Osteoblast (primary cell): ENCODE measurements at regions not wholly inside any gene's neighbourhood (a gene's known extent, or its start where the extent isn't known, plus 50 kb on each side); places are given as distances from the start of the nearest gene placed in this dataset.
A peak's percentile ranks its signal among the peaks of the same experiment; 100 is the strongest.

Source experiments
- DNase-seq: peaks from one replicate; pipeline ENCODE4 v3.0.0; 2011; ENCODE audit warnings: low spot score, mixed read lengths; ENCODE audit not compliant: insufficient read length; ENCODE audit errors: missing footprints
- H2AFZ ChIP-seq: 2 replicates; pipeline ENCODE4 v1.6.0; 2011; ENCODE audit warnings: mild to moderate bottlenecking, low read length
- H3K27ac ChIP-seq: 2 replicates; pipeline ENCODE4 v1.5.1; 2011; ENCODE audit warnings: mild to moderate bottlenecking, low read depth, low read length, moderate library complexity
- H3K27me3 ChIP-seq: 2 replicates; pipeline ENCODE4 v1.6.0; 2012; ENCODE audit warnings: mild to moderate bottlenecking, control low read depth, inconsistent platforms, low read length, moderate library complexity; ENCODE audit not compliant: insufficient read depth
- H3K36me3 ChIP-seq: 2 replicates; pipeline ENCODE4 v1.5.1; 2011; ENCODE audit warnings: mild to moderate bottlenecking, low read length, control low read depth, moderate library complexity; ENCODE audit not compliant: insufficient read depth
- H3K4me1 ChIP-seq: 2 replicates; pipeline ENCODE4 v1.5.1; 2011; ENCODE audit warnings: mild to moderate bottlenecking, low read length, control low read depth, moderate library complexity; ENCODE audit not compliant: insufficient read depth
- H3K4me2 ChIP-seq: 2 replicates; pipeline ENCODE4 v1.6.0; 2011; ENCODE audit warnings: mild to moderate bottlenecking, low read length; ENCODE audit not compliant: insufficient read depth
- H3K4me3 ChIP-seq: fragments of 200-600 bp; sonication (generic); 3 replicates; pipeline ENCODE4 v1.5.1; 2012; ENCODE audit warnings: mild to moderate bottlenecking, low read length, inconsistent platforms; ENCODE audit not compliant: insufficient read depth
- H3K79me2 ChIP-seq: 2 replicates; pipeline ENCODE4 v1.6.0; 2012; ENCODE audit warnings: mild to moderate bottlenecking, low read length, control low read depth, inconsistent platforms; ENCODE audit not compliant: insufficient read depth
- H3K9me3 ChIP-seq: 2 replicates; pipeline ENCODE4 v1.5.1; 2011; ENCODE audit warnings: low read depth, low read length, control low read depth
- H4K20me1 ChIP-seq: 2 replicates; pipeline ENCODE4 v1.6.0; 2012; ENCODE audit warnings: mild to moderate bottlenecking, low read length, control low read depth; ENCODE audit not compliant: insufficient read depth
- CTCF ChIP-seq: IDR thresholded peaks from 2 replicates; pipeline ENCODE4 v1.5.1; 2011; ENCODE audit warnings: mild to moderate bottlenecking, low read depth, low read length, moderate library complexity; ENCODE audit errors: extremely low read depth

- H3K4me3 ChIP-seq, result no peak overlapping the region
- no peak for TF ChIP-seq CTCF
- H3K27me3 ChIP-seq, result no peaks in the 10 kb centered on the region
- H3K36me3 ChIP-seq, result no peaks in the 10 kb centered on the region
- no peak overlapping the region for H3K27ac ChIP-seq
- no peak overlapping the region for H2AFZ ChIP-seq
- no peaks in the 10 kb centered on the region for H3K9me3 ChIP-seq
- no peaks in the 10 kb centered on the region for H3K79me2 ChIP-seq
- H4K20me1 ChIP-seq, result no peaks in the 10 kb centered on the region
- H3K4me2 ChIP-seq, result no peak overlapping the region
- H3K4me1 ChIP-seq, result peaks cover 13% of the 10 kb centered on the region
- no peak for DNase-seq
Observed at GRCh38 chr13:44171861-44172260, 201.8 kb upstream of the SERP2 start.

GRCh38 chr13:44172281-44172810 is 201.3 kb upstream of the SERP2 start:
- Histone ChIP-seq H3K79me2 (no peaks in the 10 kb centered on the region), H3K9me3 (no peaks in the 10 kb centered on the region), H3K4me1 (peaks cover 13% of the 10 kb centered on the region), H3K27me3 (no peaks in the 10 kb centered on the region), H3K36me3 (no peaks in the 10 kb centered on the region), H2AFZ (no peak overlapping the region), H3K4me3 (no peak overlapping the region), H4K20me1 (no peaks in the 10 kb centered on the region), H3K27ac (no peak overlapping the region), H3K4me2 (no peak overlapping the region)
- no peak for TF ChIP-seq CTCF
- DNase-seq, result no peak

GRCh38 chr13:44174769-44175425 is 198.7 kb upstream of the SERP2 start:
- DNase-seq, result no peak
- Histone ChIP-seq H3K4me3 (no peak overlapping the region), H2AFZ (peak overlapping the region; percentile 61), H3K36me3 (no peaks in the 10 kb centered on the region), H3K27me3 (peaks cover under 1% of the 10 kb centered on the region), H3K27ac (peak overlapping the region; percentile 26), H4K20me1 (no peaks in the 10 kb centered on the region), H3K4me2 (peak overlapping the region; percentile 38), H3K9me3 (no peaks in the 10 kb centered on the region), H3K79me2 (no peaks in the 10 kb centered on the region), H3K4me1 (peaks cover 13% of the 10 kb centered on the region)
- TF ChIP-seq CTCF, result no peak

- no peak for DNase-seq
- TF ChIP-seq CTCF, result no peak
- Histone ChIP-seq H3K4me3 (no peak overlapping the region), H3K4me2 (no peak overlapping the region), H3K36me3 (no peaks in the 10 kb centered on the region), H3K4me1 (peaks cover 13% of the 10 kb centered on the region), H3K27ac (no peak overlapping the region), H3K79me2 (no peaks in the 10 kb centered on the region), H3K27me3 (peaks cover 5% of the 10 kb centered on the region), H3K9me3 (no peaks in the 10 kb centered on the region), H2AFZ (no peak overlapping the region), H4K20me1 (no peaks in the 10 kb centered on the region)
Observed at GRCh38 chr13:44176173-44176572, 197.5 kb upstream of the SERP2 start.
